ENCODE measurements at regions not wholly inside any gene's neighbourhood (a gene's known extent, or its start where the extent isn't known, plus 50 kb on each side); places are given as distances from the start of the nearest gene placed in this dataset.

DNA sequence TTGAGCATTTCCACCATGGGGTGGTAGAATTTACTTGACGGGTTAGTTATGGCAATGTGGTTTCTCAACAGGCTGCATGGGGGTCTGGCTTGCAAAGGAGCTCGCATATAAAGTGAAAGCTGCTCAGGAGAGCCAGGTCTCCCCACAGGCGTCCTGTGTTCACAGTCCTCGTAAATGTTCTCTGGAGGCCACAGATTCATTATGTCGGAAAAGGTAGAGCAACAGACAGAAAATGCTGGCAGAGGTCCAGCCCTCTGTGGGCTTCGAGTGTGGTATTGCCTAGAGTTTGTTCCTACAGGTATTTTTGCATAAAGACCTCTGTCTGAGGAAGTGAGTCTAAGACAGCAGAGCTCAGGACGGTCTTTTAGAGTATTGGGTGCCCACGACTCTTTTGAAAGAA, 96.4 kb downstream of the CDCA7 start:
- Histone ChIP-seq H3K27ac (no peak overlapping the region), H3K4me3 (no peak overlapping the region), H3K4me1 (no peaks in the 10 kb centered on the region), H3K36me3 (no peaks in the 10 kb centered on the region), H3K9me3 (no peaks in the 10 kb centered on the region), H3K27me3 (no peaks in the 10 kb centered on the region)
- intact Hi-C loops (cut with DNase I; ENCODE audit: low total_unique reads): no loop called here
- in situ Hi-C loops (cut with MboI; ENCODE audit: low sequenced_read_pairs in 4 of 4): no loop called here
- DNase-seq (no peak), ATAC-seq (no peak)
- TF ChIP-seq, protein P1, sequence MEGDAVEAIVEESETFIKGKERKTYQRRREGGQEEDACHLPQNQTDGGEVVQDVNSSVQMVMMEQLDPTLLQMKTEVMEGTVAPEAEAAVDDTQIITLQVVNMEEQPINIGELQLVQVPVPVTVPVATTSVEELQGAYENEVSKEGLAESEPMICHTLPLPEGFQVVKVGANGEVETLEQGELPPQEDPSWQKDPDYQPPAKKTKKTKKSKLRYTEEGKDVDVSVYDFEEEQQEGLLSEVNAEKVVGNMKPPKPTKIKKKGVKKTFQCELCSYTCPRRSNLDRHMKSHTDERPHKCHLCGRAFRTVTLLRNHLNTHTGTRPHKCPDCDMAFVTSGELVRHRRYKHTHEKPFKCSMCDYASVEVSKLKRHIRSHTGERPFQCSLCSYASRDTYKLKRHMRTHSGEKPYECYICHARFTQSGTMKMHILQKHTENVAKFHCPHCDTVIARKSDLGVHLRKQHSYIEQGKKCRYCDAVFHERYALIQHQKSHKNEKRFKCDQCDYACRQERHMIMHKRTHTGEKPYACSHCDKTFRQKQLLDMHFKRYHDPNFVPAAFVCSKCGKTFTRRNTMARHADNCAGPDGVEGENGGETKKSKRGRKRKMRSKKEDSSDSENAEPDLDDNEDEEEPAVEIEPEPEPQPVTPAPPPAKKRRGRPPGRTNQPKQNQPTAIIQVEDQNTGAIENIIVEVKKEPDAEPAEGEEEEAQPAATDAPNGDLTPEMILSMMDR (IDR thresholded peaks at IDR 0.05 in 4 of 5, conservative IDR thresholded peaks at IDR 0.05 in 1 of 5): no peak
- no peak for TF ChIP-seq POLR2A (IDR thresholded peaks at IDR 0.05)

DNA sequence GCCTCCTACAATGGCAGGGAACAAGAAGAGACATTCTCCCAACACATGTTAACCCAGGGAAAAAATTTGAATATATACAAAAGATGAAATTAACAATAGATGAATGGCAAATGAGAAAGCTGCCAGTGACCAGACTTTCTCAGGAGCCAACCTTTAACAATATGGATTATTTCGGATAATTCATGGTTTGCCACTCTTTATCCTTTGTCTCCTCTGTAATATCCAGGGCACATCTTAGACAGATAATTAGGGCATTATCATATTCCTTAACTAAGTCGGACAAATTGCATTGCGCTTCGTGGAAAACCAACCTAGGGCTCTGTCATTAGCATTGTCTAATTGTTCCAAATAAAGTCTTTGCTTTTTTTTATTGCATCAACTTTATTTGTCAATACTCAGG, 97.3 kb downstream of the CDCA7 start:
- Histone ChIP-seq H3K36me3 (no peaks in the 10 kb centered on the region), H3K27me3 (no peaks in the 10 kb centered on the region), H3K4me3 (no peak overlapping the region), H3K4me1 (no peaks in the 10 kb centered on the region), H3K27ac (no peak overlapping the region), H3K9me3 (no peaks in the 10 kb centered on the region)
- intact Hi-C loops (cut with DNase I; ENCODE audit: low total_unique reads) (no loop called here), in situ Hi-C loops (cut with MboI; ENCODE audit: low sequenced_read_pairs in 4 of 4) (no loop called here)
- no peak for DNase-seq
- ATAC-seq: no peak
- TF ChIP-seq POLR2A (IDR thresholded peaks at IDR 0.05): no peak
- TF ChIP-seq, protein P1 (IDR thresholded peaks at IDR 0.05 in 4 of 5, conservative IDR thresholded peaks at IDR 0.05 in 1 of 5): no peak

DNA sequence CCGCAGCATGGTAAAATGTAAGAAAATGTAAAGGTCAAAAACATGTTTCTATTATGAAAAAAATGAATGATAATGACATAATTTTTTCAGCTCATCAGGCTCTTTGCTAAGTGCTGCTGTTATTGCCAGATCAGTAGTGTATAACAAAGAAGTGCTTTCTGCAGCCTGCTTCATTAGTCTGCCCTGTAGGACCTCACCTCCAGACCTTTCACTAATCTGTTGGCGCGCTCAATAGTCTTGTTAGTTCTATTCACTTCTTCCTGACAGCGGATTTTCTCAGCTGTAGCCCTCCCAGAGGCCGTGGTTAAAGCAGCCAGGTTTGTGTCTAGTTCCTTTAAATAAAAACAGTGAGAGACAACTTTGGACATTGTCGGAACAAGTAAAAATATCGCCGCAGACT, 97.7 kb downstream of the CDCA7 start:
- Histone ChIP-seq H3K36me3 (no peaks in the 10 kb centered on the region), H3K9me3 (no peaks in the 10 kb centered on the region), H3K4me3 (no peak overlapping the region), H3K27ac (no peak overlapping the region), H3K27me3 (no peaks in the 10 kb centered on the region), H3K4me1 (no peaks in the 10 kb centered on the region)
- ATAC-seq: no peak
- intact Hi-C loops (cut with DNase I; ENCODE audit: low total_unique reads): no loop called here
- TF ChIP-seq, protein P1 (IDR thresholded peaks at IDR 0.05 in 4 of 5, conservative IDR thresholded peaks at IDR 0.05 in 1 of 5): no peak
- no peak for TF ChIP-seq POLR2A (IDR thresholded peaks at IDR 0.05)
- DNase-seq: no peak
- in situ Hi-C loops (cut with MboI; ENCODE audit: low sequenced_read_pairs in 4 of 4): no loop called here

DNA sequence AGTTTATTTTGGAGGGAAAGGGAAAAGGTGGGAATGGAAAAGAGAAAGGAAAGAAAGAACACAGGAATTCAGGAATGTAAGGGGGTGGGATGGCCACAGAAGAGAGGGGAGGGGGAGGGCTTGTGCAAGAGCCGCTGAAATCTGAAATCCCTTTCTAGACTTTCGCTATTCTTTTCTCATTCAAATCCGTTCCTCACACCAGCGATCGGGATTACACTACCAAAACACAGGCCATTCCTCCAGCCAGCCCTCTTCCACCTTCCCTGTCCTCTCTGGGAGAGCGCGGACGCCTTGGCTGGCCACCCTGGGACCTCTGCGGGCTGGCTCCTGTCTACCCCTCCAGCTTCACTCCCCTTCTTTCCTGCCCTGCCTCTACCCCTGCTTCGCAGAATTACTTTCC, 102.3 kb downstream of the CDCA7 start:
- intact Hi-C loops (cut with DNase I; ENCODE audit: low total_unique reads) (no loop called here), in situ Hi-C loops (cut with MboI; ENCODE audit: low sequenced_read_pairs in 4 of 4) (no loop called here)
- no peak overlapping the region for H3K27ac ChIP-seq
- no peaks in the 10 kb centered on the region for H3K4me1 ChIP-seq
- TF ChIP-seq, protein P1 (IDR thresholded peaks at IDR 0.05 in 4 of 5, conservative IDR thresholded peaks at IDR 0.05 in 1 of 5): no peak
- TF ChIP-seq POLR2A (IDR thresholded peaks at IDR 0.05): no peak
- no peaks in the 10 kb centered on the region for H3K27me3 ChIP-seq
- H3K4me3 ChIP-seq: no peak overlapping the region
- no peaks in the 10 kb centered on the region for H3K9me3 ChIP-seq
- no peak for DNase-seq
- no peaks in the 10 kb centered on the region for H3K36me3 ChIP-seq
- no peak for ATAC-seq

DNA sequence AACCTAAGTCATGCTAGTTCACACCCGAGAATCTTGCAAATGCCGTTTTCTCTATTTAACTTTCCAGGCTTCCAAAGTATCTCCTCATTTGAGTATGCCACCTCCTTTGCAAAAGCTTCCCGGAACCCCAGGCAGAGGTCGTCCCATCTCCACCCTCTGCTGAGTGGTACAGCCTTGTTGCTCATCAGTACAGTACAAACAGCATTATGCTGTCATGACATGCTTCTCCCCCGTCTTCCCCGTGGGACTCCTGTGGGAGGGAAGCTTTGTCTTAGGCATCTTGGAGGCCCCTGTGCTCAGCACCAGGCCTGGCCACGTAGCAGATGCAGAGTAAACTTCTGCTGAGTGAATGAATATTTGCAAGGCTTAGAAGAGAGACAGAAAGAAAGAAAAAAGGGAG, 102.7 kb downstream of the CDCA7 start:
- no peaks in the 10 kb centered on the region for H3K4me1 ChIP-seq
- intact Hi-C loops (cut with DNase I; ENCODE audit: low total_unique reads): no loop called here
- TF ChIP-seq, protein P1 (IDR thresholded peaks at IDR 0.05 in 4 of 5, conservative IDR thresholded peaks at IDR 0.05 in 1 of 5): no peak
- TF ChIP-seq POLR2A (IDR thresholded peaks at IDR 0.05): no peak
- no peak overlapping the region for H3K4me3 ChIP-seq
- H3K27me3 ChIP-seq: no peaks in the 10 kb centered on the region
- DNase-seq: no peak
- H3K36me3 ChIP-seq: no peaks in the 10 kb centered on the region
- in situ Hi-C loops (cut with MboI; ENCODE audit: low sequenced_read_pairs in 4 of 4): no loop called here
- no peak overlapping the region for H3K27ac ChIP-seq
- ATAC-seq: no peak
- no peaks in the 10 kb centered on the region for H3K9me3 ChIP-seq
